HG03103 (cell line): ENCODE measurements at regions not wholly inside any gene's neighbourhood (a gene's known extent, or its start where the extent isn't known, plus 50 kb on each side); places are given as distances from the start of the nearest gene placed in this dataset.

Experiments
- ATAC-seq: cut with Tn5 transposase; IDR thresholded peaks from one replicate; pipeline ENCODE4 v1.9.1; 2021; ENCODE audit warnings: low read depth; ENCODE audit not compliant: unreplicated experiment

DNA sequence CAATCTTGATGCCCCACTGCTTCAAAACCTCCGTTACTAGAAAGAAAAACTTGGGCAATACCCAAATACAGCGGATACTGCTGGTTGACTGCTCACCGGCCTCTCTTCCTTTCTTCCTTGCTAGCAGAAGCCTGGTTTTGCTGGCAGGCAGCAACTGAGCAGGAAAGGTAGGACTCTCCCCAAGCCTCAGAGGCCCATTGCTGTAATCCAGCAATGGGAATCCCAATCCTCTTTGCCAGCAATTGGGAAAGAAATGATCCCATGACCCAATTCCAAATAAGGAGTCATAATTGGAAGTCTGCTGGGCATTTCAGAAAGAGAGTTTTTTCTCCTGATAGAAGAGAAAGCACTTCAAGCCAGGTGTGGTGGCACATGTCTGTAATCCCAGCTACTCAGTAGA, 394.5 kb downstream of the BCOR start:
- ATAC-seq: no peak

DNA sequence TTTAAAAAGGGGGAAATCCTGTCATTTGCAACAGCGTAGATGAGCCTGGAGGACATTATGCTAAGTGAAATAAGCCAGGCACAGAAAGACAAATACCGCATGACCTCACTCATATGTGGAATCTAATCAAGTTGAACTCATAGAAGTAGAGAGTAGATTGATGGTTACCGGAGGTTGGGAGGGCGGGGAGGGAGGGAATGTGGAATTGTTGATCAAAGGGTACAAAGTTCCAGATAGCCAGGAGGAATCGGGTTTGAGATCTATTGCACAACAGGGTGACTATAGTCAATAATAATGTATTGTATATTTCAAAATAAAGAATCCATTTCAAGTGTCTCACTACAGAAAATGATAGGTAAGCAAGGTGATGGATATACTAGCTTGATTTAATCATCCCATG, 393.2 kb downstream of the BCOR start:
- ATAC-seq: no peak

DNA sequence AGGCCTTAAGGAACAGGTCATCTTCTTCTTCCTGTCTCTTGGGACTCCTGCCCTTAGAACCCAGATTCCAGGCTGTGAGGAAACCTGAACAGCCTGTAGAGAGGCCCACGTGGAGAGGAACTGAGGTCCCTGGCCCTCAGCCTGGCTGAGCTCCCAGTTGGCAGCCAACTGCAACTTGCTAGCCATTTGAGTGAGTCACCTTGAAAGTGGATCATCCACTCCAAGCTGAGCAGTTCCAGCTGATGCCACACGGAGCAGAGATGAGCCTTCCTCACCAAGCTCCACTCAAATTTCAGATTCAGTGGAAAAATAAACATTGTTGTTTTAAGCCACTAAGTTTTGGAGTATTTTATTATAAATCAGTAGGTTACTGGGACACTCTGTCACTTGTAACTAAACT, 392.5 kb downstream of the BCOR start:
- ATAC-seq: no peak

DNA sequence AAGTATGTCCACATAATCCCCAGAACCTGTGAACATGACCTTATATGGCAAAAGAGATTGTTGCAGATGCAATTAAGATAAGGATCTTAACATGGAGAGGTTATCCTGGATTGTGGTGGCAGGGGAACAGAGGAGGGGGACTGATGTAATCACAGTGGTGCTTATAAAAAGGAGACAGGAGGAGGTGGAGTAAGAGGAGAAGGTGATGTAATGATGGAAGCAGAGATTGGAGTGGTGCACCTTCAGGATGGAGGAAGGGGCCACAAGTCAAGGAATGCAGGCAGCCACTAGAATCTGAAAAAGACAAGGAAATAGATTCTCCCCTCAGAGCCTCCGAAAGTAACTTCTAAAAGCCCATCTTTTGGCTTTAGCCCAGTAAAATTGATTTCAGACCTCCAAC, 388.4 kb downstream of the BCOR start:
- ATAC-seq: no peak

DNA sequence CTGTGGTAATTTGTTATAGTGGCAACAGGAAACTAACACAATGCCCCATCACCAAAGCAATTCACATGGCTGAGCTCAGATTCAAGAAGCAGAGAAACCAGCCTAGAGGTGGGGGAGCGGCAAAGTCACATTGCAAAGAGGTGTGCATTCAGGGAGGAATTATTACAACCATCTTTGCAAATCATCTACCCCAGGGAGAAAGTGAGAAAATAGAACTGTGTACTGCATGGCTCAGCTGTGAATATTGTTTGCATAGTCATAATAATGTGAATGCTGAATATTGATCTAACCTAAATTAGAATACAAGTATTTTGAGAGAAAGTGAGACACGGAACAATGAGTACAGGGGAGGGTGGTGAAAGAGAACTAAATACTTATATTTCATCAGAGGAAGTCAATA, 387.9 kb downstream of the BCOR start:
- ATAC-seq: no peak

DNA sequence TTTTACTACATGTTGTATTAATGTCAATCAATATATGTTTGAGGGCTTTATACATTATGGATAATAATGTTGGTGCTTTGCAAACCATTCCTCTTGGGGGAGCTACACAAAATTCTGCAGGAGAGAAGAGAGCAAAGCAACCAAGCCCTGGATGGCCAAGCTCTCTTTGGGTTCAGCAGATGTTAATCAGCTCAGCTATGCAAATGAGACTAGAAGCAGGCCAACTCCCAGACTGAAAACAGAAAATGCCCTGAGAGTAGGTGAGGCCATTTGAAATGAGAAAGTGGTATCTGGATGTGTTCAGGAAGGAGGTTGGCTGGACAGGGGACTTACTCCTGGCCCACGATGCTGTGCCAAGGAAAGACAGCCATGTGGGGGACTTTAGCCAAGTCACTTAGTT, 387.0 kb downstream of the BCOR start:
- no peak for ATAC-seq

DNA sequence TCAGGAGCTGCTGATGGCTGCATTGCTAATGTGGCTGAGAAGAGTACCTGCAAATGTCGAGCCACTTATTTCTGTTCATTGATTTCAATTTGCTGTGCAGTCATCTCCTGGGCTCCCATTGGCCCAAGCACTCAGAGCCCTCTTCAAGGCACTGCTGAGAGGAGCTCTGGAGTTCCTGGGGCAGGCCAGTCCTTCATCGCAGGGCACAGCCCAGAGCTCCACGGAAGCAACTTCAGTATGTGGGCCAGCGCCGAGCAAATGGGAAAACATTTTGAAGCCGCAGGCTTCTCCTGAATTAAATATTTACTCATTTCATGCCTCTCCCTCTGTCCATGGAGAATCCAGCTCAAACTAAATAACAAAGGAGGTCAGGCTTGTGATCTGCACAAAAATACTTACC, 383.3 kb downstream of the BCOR start:
- ATAC-seq: no peak

DNA sequence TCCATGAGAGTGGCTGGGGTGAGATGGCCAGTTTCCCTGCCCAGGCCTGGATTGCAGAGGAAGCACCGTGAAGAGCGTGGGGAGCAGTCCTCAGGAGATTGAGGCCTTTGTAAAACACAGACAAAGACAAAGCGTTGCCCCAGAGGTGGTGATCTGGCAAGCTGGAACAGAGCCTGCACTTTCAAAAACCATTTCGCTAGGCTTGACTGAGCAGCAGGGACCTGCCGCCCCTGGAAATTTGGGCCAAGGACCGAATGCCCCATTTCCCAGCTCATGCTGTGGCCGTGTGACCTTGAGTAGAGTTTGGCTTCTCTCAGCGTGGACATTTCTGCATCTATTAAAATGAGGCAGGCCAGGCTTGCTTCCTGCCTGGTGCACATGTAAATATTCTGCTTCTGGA, 381.4 kb downstream of the BCOR start:
- ATAC-seq: no peak

DNA sequence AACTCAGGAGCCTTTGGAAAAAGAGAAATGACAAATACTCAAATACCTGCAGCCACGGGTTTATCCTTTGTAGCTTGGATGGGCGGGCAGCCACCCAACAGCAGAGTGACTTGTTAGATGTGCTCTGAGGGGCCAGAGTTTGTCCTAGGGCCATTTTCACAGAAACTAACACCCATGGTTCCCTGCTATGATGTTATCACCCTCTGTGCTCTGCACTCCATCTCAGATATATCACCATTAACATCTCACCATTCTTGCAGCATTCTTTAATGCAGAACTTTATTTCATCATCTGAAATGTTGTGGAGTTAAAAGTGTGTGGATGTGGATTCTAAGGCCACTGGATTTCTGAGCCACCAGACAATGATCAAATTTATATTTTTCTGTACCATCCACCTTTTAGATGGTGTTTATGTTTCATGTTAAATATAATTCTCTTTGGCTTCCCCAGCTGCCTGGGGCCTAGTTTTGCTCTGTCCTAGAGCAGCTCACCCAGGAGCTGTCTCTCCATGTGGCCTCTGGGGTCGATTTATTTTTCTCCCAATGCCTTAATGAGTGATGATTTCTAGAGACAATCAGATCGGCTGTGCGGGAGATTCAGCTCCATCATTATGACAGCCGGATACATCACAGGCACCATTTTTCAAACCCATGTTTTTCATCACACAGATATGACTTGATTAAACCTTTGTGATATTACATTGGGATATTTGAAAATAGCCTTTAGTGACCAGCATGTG, 380.8 kb downstream of the BCOR start:
- ATAC-seq: no peak

DNA sequence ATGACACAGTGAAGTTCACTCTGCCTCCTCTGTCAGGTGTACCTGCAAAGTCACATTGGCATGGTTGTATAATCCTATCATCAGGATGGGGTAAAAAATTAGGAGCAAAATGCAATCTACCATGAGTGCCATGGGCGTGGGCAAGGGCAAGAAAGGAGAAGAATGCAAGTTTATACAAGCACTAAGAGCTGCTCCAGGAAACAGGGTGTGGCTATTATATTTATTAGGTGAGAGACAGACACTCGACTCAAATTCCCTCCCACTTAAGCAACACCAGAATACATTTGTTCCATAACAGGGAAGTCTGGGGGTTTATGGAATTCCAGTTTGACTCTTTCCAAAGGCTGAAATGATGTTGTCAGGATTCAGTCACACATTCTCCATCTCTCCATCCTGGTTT, 378.8 kb downstream of the BCOR start:
- ATAC-seq: no peak

DNA sequence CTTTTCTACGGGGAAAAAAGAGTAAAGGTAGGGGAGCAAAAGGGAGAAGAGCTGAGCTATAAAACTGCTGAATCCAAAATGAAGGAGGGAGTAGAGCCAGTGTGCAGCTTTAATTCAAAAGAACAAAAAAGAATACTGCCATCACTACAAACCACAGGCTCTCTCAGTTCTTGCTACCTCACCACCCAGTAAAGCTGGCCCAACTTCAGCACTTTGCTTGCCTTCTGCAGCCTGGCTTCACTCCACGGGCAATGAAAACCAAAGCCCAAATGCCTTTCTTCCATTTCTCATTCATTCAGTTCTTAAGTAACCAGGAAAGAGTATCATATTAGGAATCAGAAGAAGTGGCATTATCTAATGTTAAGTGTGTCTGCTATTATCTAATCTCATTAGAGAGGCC, 376.8 kb downstream of the BCOR start:
- ATAC-seq: no peak

DNA sequence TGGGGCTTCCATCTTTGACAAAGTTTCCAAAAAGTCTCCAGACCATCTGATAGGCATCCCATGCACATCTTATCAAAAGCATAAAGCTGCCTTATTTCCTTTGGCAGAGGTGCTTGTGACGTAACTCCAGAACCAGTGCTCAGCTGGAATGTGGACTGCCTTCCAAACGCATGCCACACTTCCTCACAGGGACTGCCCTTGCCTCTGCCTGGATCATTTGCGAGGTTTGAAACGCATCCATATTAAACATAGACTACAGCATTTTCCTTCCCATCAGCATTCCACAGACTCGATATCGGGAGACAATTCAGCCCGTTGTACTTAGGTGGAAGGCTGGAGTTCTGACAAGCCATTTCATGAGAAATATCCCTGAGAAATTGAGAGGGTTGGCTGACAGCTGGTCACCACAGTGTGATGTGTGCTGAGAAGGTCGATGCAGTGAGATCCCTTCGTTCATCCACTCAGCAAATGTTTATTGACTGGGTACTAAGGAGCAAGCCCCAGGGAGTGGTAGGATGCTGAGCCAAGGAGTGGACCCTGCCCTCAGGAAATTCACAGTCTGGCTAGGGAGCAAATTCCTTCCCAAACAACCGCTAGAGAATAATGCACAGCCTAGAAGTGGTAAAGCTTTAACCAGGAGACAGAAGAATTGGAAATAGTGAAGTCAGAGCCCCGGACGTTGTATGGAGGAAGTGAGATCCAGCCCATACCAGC, 376.0 kb downstream of the BCOR start:
- no peak for ATAC-seq

DNA sequence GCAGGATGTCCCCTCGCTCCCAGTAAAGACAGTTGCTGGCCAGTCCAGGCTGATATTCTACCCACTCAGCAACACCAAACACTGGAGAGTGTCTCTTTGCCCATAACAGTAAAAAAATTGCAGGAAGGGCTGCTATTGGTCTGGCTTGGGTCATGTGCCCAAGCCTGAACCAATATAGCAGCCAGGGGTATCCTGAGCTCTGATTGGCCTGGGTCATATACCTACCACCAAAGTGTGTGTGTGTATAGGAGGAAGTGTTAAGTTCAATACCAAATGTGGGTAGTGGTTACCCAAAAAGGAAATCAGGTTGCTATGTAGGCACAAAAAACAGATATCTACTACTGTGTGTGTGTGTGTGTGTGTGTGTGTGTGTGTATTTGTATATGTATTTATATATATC, 373.2 kb downstream of the BCOR start:
- no peak for ATAC-seq

DNA sequence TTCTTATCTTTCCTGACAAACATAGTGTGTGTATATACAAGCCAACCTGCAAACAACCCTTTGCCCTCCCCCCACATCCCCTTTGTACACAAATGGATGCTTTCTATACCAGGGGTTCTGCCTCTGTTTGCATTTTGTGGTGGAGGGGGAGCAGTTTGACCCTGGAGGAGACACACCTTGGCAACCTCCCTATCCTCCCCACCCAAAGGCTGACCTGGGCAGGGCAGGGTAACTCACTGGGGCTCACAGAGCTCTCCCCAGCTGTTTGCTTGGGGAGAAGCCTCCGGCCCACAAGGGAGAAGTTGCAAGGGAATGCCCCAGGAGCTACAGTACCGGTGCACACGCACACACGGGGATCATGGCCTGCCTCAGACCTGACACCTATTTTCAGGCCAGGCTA, 372.6 kb downstream of the BCOR start:
- ATAC-seq: no peak

DNA sequence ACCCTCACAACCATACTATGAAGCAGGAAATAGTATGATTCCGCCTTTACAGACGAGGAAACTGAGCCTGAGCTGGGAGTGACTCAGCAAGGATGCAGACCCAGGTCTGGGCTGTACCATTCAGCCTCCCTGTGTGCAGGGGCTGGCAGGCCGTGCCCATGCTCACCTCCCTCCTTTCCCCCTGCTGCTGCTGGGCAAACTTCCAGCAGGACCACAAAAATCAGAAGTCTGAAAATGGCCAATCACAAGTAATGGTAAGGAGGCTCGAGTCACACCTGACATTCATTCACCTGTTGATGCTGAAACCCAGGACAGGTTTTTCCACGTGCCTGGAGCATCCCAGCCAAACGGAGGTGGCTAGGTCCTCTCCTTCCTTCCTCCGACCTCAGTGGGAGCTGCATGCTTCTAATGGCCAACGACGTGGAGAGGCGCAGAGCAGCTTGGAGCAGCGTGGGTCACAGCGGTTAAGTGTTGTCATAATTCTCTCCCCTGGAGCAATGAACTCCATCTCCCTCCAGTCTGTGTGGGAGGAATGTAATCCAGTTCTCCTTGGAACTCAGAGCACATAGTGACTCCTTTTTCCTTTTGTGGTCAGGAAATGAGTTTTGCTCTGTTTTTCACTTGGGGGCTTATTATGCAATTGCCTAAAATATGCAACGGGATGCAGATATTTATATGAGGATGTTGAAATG, 371.7 kb downstream of the BCOR start:
- no peak for ATAC-seq

DNA sequence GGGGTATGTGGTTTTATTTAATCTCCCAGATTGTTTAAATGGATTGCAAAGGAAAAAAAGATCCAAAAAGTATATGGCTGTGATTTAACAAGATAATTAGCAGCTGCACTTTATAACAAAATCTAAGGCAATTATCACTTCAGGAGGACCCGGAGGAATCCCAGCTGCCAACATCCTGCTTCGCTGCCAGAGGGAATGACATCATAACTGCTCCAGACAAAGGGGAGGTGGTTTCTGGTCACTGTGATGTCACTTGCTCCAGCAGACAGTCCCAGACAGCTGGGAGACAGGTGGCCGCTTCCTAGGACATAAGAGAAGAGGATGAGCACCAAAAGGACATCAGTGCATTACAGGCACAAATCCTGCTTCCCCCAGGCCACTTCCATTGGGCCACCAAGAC, 371.0 kb downstream of the BCOR start:
- no peak for ATAC-seq

DNA sequence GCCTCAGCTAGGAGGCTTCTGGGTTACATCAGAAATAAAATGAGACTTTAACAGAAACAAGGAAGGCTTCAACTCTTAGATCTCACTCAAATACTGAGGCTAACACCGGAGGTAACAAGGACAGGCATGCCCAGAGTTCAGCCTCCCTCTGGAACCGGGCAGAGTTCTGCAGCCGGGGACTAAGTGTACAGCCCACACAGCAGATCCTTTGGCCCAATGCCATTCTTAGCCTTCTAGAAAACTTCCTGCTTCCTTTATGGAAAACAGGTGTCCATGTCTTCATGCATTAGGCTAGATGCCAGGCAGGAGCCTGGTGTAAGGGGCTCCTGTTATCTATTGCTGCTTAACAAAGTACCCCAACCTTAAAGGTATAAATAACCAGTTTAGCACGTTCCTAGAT, 369.7 kb downstream of the BCOR start:
- ATAC-seq: no peak

DNA sequence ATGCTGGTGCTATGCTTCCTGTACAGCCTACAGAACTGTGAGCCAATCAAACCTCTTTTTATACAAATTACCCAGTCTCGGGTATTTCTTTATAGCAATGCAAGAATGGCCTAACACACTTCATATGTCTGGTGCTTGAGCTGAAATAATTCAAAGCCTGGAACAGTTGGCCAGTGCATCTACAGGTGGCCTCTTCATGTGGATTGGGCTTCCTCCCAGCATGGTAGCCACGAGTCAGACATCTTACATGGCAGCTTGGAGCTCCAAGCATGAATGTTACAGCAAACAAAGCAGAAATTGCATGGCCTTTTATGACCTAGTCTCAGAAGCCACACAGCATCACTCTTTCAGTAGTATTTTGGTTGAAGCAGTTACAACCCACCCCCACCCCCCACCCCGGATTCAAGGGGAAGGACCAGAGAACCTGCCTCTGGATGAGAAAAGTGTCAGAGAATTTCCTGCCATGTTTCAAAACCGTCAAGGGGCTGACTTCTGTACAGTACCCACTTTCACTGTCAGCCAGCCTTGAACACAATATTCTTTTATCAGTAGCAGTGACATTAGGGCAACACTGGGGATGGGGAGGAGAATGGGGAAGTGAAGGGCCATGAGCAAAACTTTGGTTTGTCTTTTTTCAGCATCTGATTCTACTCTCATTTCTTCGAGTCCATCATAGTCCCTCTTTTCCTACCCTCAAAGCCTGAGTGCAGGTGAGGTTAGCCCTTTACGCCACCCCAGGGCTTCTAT, 368.7 kb downstream of the BCOR start:
- no peak for ATAC-seq

DNA sequence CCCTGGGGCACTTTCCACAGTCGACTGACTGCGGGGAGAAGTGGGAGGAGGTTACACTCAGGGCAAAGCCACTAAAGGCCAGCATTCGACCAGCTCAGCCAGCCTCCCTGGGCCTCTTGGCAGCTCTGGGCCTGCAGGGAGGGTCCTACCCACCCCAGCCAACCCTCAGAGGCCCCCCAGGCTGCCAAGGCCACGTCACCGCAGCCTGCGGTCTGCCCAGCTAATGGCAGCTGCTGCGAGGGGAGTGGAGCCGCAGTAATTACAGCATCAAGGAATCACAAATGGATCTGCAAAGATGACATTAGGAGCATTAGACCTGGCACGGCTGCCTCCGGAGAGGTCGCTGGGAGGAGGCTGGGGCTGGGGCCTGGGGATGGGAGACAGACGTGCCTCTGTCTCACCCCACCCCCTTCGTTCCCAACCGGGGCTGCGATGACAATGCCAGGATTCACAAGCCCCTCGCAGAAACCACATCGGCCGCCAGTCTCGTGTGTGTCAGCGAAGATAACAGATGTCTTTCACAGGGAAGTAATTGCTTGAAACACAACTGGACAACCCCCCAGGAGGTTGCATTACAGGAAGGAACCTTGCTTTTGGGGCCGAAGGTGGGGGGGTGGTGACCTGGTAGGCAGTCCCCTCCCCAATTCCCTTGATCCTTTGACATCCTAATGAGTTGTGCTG, 367.6 kb downstream of the BCOR start:
- ATAC-seq: no peak

DNA sequence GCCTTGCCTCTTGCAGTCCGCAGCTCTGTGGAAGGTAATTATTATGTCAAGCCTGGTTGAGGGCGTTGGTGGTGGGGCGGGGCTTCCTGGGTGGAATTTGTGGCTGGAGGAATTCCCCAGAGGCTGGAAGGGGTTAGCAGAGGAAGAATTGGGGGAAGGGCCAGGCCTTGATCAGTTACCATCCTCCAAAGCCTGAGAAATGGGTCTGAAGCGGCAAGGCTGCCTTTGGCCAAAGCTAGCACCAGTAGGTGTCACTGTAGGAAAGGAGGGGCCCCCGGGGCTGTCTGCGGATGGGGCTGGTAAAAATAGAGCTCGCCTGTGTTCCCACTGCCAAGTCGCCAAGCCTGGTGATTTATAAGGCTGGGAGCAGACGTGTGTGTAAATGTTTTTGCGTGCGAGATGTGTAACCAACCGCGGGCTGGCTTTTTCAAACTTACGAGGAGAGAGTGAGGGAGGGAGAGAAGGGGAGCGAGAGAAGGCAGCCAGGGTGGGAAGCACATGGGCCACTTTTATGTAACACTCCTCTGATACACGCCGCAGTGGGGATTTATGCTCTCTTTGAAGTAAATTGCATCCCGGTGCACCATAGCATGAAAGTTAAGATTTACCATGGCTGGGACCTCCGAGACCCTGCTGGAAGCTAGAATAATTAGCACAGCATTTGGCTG, 367.0 kb downstream of the BCOR start:
- no peak for ATAC-seq
